WTC11 (cell line): ENCODE measurements at regions not wholly inside any gene's neighbourhood (a gene's known extent, or its start where the extent isn't known, plus 50 kb on each side); places are given as distances from the start of the nearest gene placed in this dataset.
"Not testable (repeated sequence)": the region's sequence is repeated elsewhere in the genome, so short reads cannot be mapped to it uniquely, and the experiment has no call there.

Experiments used
- ATAC-seq: fragments of 200-7000 bp; cut with Tn5 transposase; 2 replicates; pipeline ENCODE4 v1.10.0; 2021; ENCODE audit warnings: mild to moderate bottlenecking, moderate library complexity
- CTCF ChIA-PET: fragments of 300-600 bp; sonication (Branson Sonifier 250); formaldehyde crosslinking; loops from one replicate; lab custom pipeline; 2021; ENCODE audit warnings: antibody characterized with exemption; lab: Charles Lee
- POLR2A ChIA-PET: fragments of 350-600 bp; sonication (Branson Sonifier 250); formaldehyde crosslinking; loops from one replicate; lab custom pipeline; 2021; ENCODE audit warnings: antibody characterized with exemption; lab: Charles Lee
- DNase-seq: peaks from one replicate; pipeline ENCODE4 v3.0.0; 2021; ENCODE audit warnings: low spot score
- H3K27ac Mint-ChIP-seq: 2 replicates; pipeline ENCODE4 v1.8.0; 2021; ENCODE audit warnings: mixed read lengths
- H3K27me3 Mint-ChIP-seq: 2 replicates; pipeline ENCODE4 v1.8.0; 2021; ENCODE audit warnings: low read depth, mild to moderate bottlenecking, moderate library complexity, mixed read lengths
- H3K36me3 Mint-ChIP-seq: 2 replicates; pipeline ENCODE4 v1.8.0; 2021; ENCODE audit warnings: mixed read lengths
- H3K4me1 Mint-ChIP-seq: 2 replicates; pipeline ENCODE4 v1.8.0; 2022; ENCODE audit warnings: mixed read lengths
- H3K4me3 Mint-ChIP-seq: 2 replicates; pipeline ENCODE4 v1.8.0; 2021; ENCODE audit warnings: mild to moderate bottlenecking, moderate library complexity, mixed read lengths
- H3K9me3 Mint-ChIP-seq: 2 replicates; pipeline ENCODE4 v1.8.0; 2021; ENCODE audit warnings: mixed read lengths
- CREB1 ChIP-seq: sonication (generic); formaldehyde crosslinking; IDR thresholded peaks from 2 replicates; pipeline ENCODE4 v1.8.0; 2023; ENCODE audit warnings: mild to moderate bottlenecking, missing genetic modification reagents
- EMX1 ChIP-seq: fragments of 250-450 bp; sonication (Bioruptor Pico); IDR thresholded peaks from 2 replicates; pipeline ENCODE4 v1.8.0; 2021; ENCODE audit warnings: mild to moderate bottlenecking
- ESRRA ChIP-seq: sonication (generic); formaldehyde crosslinking; IDR thresholded peaks from 2 replicates; pipeline ENCODE4 v1.8.1; 2022; ENCODE audit warnings: mild to moderate bottlenecking, missing genetic modification reagents, borderline replicate concordance
- FOXJ3 ChIP-seq: sonication (generic); formaldehyde crosslinking; IDR thresholded peaks from 2 replicates; pipeline ENCODE4 v1.9.0; 2021; ENCODE audit warnings: missing genetic modification reagents, mild to moderate bottlenecking, borderline replicate concordance
- KAT7 ChIP-seq: sonication (generic); formaldehyde crosslinking; IDR thresholded peaks from 2 replicates; pipeline ENCODE4 v1.8.1; 2023; ENCODE audit warnings: missing genetic modification reagents, mild to moderate bottlenecking, borderline replicate concordance
- NR1H2 ChIP-seq: sonication (generic); formaldehyde crosslinking; IDR thresholded peaks from 2 replicates; pipeline ENCODE4 v1.9.0; 2021; ENCODE audit warnings: mild to moderate bottlenecking, moderate library complexity, missing genetic modification reagents
- OVOL2 ChIP-seq: fragments of 250-450 bp; sonication (Bioruptor Pico); IDR thresholded peaks from 2 replicates; pipeline ENCODE4 v1.9.0; 2021; ENCODE audit warnings: mild to moderate bottlenecking, borderline replicate concordance
- PREB ChIP-seq: sonication (generic); formaldehyde crosslinking; IDR thresholded peaks from 2 replicates; pipeline ENCODE4 v1.8.1; 2022; ENCODE audit warnings: mild to moderate bottlenecking, missing genetic modification reagents, moderate library complexity, borderline replicate concordance
- SMAD3 ChIP-seq: sonication (generic); formaldehyde crosslinking; IDR thresholded peaks from 2 replicates; pipeline ENCODE4 v1.8.0; 2022; ENCODE audit warnings: missing genetic modification reagents, mild to moderate bottlenecking, borderline replicate concordance
- ZBTB21 ChIP-seq: sonication (generic); formaldehyde crosslinking; IDR thresholded peaks from 2 replicates; pipeline ENCODE4 v1.8.1; 2023; ENCODE audit warnings: mild to moderate bottlenecking, missing genetic modification reagents, borderline replicate concordance
- ZMAT4 ChIP-seq: fragments of 250-450 bp; sonication (Bioruptor Pico); IDR thresholded peaks from 2 replicates; pipeline ENCODE4 v1.9.0; 2021; ENCODE audit warnings: mild to moderate bottlenecking
- ZNF138 ChIP-seq: sonication (generic); formaldehyde crosslinking; conservative IDR thresholded peaks from 2 replicates; pipeline ENCODE4 v1.8.1; 2022; ENCODE audit warnings: mild to moderate bottlenecking, moderate library complexity, missing genetic modification reagents
- ZNF232 ChIP-seq: sonication (generic); formaldehyde crosslinking; IDR thresholded peaks from 2 replicates; pipeline ENCODE4 v1.8.0; 2022; ENCODE audit warnings: mild to moderate bottlenecking, missing genetic modification reagents
- ZNF263 ChIP-seq: sonication (generic); formaldehyde crosslinking; IDR thresholded peaks from 2 replicates; pipeline ENCODE4 v1.8.1; 2022; ENCODE audit warnings: low read depth, mild to moderate bottlenecking, moderate library complexity, missing genetic modification reagents
- ZNF317 ChIP-seq: sonication (generic); formaldehyde crosslinking; IDR thresholded peaks from 2 replicates; pipeline ENCODE4 v1.8.1; 2023; ENCODE audit warnings: low read depth, mild to moderate bottlenecking, moderate library complexity, missing genetic modification reagents, borderline replicate concordance
- ZNF396 ChIP-seq: fragments of 250-450 bp; sonication (Bioruptor Pico); IDR thresholded peaks from 2 replicates; pipeline ENCODE4 v1.8.0; 2021; ENCODE audit warnings: mild to moderate bottlenecking, moderate library complexity, borderline replicate concordance
- TF ChIP-seq, protein P1 (sequence below): sonication (generic); formaldehyde crosslinking; conservative IDR thresholded peaks from 2 replicates; pipeline ENCODE4 v1.8.1; 2023; ENCODE audit warnings: mild to moderate bottlenecking, low read depth, missing genetic modification reagents, moderate library complexity
- TF ChIP-seq, protein P2 (sequence below): fragments of 250-450 bp; sonication (Bioruptor Pico); IDR thresholded peaks from 2 replicates; pipeline ENCODE4 v1.9.0; 2021; ENCODE audit warnings: mild to moderate bottlenecking, borderline replicate concordance
- TF ChIP-seq, protein P3 (sequence below): sonication (generic); formaldehyde crosslinking; conservative IDR thresholded peaks from 2 replicates; pipeline ENCODE4 v1.8.1; 2022; ENCODE audit warnings: mild to moderate bottlenecking, missing genetic modification reagents
- TF ChIP-seq, protein P4 (sequence below): sonication (generic); formaldehyde crosslinking; IDR thresholded peaks from 2 replicates; pipeline ENCODE4 v1.8.0; 2023; ENCODE audit warnings: mild to moderate bottlenecking, missing genetic modification reagents
- TF ChIP-seq, protein P5 (sequence below): sonication (generic); formaldehyde crosslinking; IDR thresholded peaks from 2 replicates; pipeline ENCODE4 v1.8.0; 2022; ENCODE audit warnings: mild to moderate bottlenecking, missing genetic modification reagents

GRCh38 chr3:106108925-106109324 lies 240.1 kb upstream of the CBLB start:
- no peak overlapping the region for H3K4me3 Mint-ChIP-seq
- H3K4me1 Mint-ChIP-seq, result no peaks in the 10 kb centered on the region
- H3K9me3 Mint-ChIP-seq, result peaks cover 5% of the 10 kb centered on the region
- H3K36me3 Mint-ChIP-seq, result peaks cover 7% of the 10 kb centered on the region
- CTCF ChIA-PET, result no interaction called here
- DNase-seq, result no peak
- no peak for TF ChIP-seq EMX1 (CRISPR knock-in tag)
- TF ChIP-seq ZNF396 (CRISPR knock-in tag), result no peak
- no peak for TF ChIP-seq ZNF263 (CRISPR knock-in tag)
- no peak for TF ChIP-seq ESRRA (CRISPR knock-in tag)
- TF ChIP-seq NR1H2 (CRISPR knock-in tag), result no peak
- TF ChIP-seq ZNF317, result no peak
- TF ChIP-seq, protein P1, sequence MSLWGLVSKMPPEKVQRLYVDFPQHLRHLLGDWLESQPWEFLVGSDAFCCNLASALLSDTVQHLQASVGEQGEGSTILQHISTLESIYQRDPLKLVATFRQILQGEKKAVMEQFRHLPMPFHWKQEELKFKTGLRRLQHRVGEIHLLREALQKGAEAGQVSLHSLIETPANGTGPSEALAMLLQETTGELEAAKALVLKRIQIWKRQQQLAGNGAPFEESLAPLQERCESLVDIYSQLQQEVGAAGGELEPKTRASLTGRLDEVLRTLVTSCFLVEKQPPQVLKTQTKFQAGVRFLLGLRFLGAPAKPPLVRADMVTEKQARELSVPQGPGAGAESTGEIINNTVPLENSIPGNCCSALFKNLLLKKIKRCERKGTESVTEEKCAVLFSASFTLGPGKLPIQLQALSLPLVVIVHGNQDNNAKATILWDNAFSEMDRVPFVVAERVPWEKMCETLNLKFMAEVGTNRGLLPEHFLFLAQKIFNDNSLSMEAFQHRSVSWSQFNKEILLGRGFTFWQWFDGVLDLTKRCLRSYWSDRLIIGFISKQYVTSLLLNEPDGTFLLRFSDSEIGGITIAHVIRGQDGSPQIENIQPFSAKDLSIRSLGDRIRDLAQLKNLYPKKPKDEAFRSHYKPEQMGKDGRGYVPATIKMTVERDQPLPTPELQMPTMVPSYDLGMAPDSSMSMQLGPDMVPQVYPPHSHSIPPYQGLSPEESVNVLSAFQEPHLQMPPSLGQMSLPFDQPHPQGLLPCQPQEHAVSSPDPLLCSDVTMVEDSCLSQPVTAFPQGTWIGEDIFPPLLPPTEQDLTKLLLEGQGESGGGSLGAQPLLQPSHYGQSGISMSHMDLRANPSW, result no peak
- no peak for TF ChIP-seq SMAD3 (CRISPR knock-in tag)
- TF ChIP-seq FOXJ3 (CRISPR knock-in tag), result no peak
- TF ChIP-seq, protein P2, sequence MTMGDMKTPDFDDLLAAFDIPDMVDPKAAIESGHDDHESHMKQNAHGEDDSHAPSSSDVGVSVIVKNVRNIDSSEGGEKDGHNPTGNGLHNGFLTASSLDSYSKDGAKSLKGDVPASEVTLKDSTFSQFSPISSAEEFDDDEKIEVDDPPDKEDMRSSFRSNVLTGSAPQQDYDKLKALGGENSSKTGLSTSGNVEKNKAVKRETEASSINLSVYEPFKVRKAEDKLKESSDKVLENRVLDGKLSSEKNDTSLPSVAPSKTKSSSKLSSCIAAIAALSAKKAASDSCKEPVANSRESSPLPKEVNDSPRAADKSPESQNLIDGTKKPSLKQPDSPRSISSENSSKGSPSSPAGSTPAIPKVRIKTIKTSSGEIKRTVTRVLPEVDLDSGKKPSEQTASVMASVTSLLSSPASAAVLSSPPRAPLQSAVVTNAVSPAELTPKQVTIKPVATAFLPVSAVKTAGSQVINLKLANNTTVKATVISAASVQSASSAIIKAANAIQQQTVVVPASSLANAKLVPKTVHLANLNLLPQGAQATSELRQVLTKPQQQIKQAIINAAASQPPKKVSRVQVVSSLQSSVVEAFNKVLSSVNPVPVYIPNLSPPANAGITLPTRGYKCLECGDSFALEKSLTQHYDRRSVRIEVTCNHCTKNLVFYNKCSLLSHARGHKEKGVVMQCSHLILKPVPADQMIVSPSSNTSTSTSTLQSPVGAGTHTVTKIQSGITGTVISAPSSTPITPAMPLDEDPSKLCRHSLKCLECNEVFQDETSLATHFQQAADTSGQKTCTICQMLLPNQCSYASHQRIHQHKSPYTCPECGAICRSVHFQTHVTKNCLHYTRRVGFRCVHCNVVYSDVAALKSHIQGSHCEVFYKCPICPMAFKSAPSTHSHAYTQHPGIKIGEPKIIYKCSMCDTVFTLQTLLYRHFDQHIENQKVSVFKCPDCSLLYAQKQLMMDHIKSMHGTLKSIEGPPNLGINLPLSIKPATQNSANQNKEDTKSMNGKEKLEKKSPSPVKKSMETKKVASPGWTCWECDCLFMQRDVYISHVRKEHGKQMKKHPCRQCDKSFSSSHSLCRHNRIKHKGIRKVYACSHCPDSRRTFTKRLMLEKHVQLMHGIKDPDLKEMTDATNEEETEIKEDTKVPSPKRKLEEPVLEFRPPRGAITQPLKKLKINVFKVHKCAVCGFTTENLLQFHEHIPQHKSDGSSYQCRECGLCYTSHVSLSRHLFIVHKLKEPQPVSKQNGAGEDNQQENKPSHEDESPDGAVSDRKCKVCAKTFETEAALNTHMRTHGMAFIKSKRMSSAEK, result no peak
- no peak for TF ChIP-seq ZNF138 (CRISPR knock-in tag)
- no peak for TF ChIP-seq OVOL2 (CRISPR knock-in tag)
- no peak for TF ChIP-seq PREB (CRISPR knock-in tag)
- TF ChIP-seq KAT7 (CRISPR knock-in tag), result no peak
- POLR2A ChIA-PET, result no interaction called here
- H3K27ac Mint-ChIP-seq, result no peak overlapping the region
- ATAC-seq, result no peak
- no peaks in the 10 kb centered on the region for H3K27me3 Mint-ChIP-seq

DNA sequence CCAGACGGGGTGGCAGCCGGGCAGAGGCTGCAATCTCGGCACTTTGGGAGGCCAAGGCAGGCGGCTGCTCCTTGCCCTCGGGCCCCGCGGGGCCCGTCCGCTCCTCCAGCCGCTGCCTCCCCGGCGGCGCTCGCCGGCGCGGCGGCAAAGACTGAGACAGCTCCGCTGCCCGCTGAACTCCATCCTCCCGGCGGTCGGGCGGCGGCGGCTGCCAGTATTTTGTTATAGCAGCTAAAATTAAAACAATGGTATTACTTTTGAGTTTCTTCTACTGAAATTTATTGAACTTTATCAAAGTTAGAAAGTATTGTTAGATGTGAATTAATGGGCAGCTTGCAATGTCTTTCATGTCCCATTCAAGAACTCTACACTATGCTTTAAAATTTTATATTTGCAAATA lies 243.7 kb upstream of the CBLB start:
- H3K27me3 Mint-ChIP-seq, DNase-seq, CTCF ChIA-PET, H3K4me1 Mint-ChIP-seq, H3K27ac Mint-ChIP-seq, ATAC-seq, H3K36me3 Mint-ChIP-seq, POLR2A ChIA-PET, H3K4me3 Mint-ChIP-seq, H3K9me3 Mint-ChIP-seq: not testable (repeated sequence)

DNA sequence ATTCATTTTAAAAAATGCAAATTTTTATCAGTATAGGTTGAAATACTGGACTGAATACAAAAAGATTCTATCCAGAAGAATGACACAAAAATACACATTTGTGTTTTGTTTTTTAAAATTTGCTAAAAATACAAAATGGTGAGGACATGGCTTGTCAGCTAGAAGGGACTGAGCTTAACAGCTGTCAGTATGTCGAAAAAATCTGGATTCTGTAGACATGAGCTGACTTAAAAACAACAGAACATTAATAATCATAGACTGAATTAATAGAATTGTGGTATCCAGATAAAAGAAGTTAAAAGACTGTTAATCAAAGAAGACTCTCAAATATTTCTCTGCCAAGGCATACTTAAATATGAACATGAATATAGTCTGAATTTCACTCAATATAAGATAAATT lies 244.9 kb upstream of the CBLB start:
- H3K9me3 Mint-ChIP-seq, result peaks cover 5% of the 10 kb centered on the region
- no peak for ATAC-seq
- no peak for DNase-seq
- POLR2A ChIA-PET, result no interaction called here
- no peak overlapping the region for H3K27ac Mint-ChIP-seq
- H3K36me3 Mint-ChIP-seq, result peaks cover 7% of the 10 kb centered on the region
- no peaks in the 10 kb centered on the region for H3K27me3 Mint-ChIP-seq
- no peak overlapping the region for H3K4me3 Mint-ChIP-seq
- CTCF ChIA-PET, result no interaction called here
- no peaks in the 10 kb centered on the region for H3K4me1 Mint-ChIP-seq
- no peak for TF ChIP-seq CREB1
- no peak for TF ChIP-seq ESRRA (CRISPR knock-in tag)
- TF ChIP-seq, protein P3, sequence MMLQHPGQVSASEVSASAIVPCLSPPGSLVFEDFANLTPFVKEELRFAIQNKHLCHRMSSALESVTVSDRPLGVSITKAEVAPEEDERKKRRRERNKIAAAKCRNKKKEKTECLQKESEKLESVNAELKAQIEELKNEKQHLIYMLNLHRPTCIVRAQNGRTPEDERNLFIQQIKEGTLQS (CRISPR knock-in tag), result no peak
- TF ChIP-seq ZNF232, result no peak
- TF ChIP-seq ZMAT4 (CRISPR knock-in tag), result no peak
- no peak for TF ChIP-seq ZBTB21 (CRISPR knock-in tag)
- no peak for TF ChIP-seq NR1H2 (CRISPR knock-in tag)
- TF ChIP-seq, protein P4, sequence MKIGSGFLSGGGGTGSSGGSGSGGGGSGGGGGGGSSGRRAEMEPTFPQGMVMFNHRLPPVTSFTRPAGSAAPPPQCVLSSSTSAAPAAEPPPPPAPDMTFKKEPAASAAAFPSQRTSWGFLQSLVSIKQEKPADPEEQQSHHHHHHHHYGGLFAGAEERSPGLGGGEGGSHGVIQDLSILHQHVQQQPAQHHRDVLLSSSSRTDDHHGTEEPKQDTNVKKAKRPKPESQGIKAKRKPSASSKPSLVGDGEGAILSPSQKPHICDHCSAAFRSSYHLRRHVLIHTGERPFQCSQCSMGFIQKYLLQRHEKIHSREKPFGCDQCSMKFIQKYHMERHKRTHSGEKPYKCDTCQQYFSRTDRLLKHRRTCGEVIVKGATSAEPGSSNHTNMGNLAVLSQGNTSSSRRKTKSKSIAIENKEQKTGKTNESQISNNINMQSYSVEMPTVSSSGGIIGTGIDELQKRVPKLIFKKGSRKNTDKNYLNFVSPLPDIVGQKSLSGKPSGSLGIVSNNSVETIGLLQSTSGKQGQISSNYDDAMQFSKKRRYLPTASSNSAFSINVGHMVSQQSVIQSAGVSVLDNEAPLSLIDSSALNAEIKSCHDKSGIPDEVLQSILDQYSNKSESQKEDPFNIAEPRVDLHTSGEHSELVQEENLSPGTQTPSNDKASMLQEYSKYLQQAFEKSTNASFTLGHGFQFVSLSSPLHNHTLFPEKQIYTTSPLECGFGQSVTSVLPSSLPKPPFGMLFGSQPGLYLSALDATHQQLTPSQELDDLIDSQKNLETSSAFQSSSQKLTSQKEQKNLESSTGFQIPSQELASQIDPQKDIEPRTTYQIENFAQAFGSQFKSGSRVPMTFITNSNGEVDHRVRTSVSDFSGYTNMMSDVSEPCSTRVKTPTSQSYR (CRISPR knock-in tag), result no peak
- TF ChIP-seq, protein P5, sequence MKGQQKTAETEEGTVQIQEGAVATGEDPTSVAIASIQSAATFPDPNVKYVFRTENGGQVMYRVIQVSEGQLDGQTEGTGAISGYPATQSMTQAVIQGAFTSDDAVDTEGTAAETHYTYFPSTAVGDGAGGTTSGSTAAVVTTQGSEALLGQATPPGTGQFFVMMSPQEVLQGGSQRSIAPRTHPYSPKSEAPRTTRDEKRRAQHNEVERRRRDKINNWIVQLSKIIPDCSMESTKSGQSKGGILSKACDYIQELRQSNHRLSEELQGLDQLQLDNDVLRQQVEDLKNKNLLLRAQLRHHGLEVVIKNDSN (CRISPR knock-in tag), result no peak
